ENCODE measurements at regions not wholly inside any gene's neighbourhood (a gene's known extent, or its start where the extent isn't known, plus 50 kb on each side); places are given as distances from the start of the nearest gene placed in this dataset.
A peak's percentile ranks its signal among the peaks of the same experiment; 100 is the strongest.

GRCh38 chr6:43910638-43911353 lies 140.8 kb downstream of the VEGFA start (continued):
- TF ChIP-seq SIN3A (IDR thresholded peaks at IDR 0.05; ENCODE audit: borderline replicate concordance in 2 of 2, control insufficient read depth in 1 of 2, low read depth in 2 of 2, low read length in 2 of 2) (no peak), DIDO1 (tag; IDR thresholded peaks at IDR 0.05; ENCODE audit: low read depth) (no peak), ZKSCAN8 (CRISPR knock-in tag; IDR thresholded peaks at IDR 0.05) (peak; percentile 84; the same call in 1 of the 2 replicates), TOE1 (IDR thresholded peaks at IDR 0.05; ENCODE audit: borderline replicate concordance) (peak; percentile 79; the same call in 1 of the 2 replicates), TOE1 (CRISPR knock-in tag; IDR thresholded peaks at IDR 0.05; ENCODE audit: borderline replicate concordance, low read depth) (no peak), ZBTB40 (IDR thresholded peaks at IDR 0.05) (0 out of 2 replicates have a peak, but pooled peaks have one; percentile 41), ZBTB40 (CRISPR knock-in tag; IDR thresholded peaks at IDR 0.05) (no peak), ZC3H8 (IDR thresholded peaks at IDR 0.05) (no peak), PCBP1 (IDR thresholded peaks at IDR 0.05; ENCODE audit: low read depth, low read length, poor library complexity, severe bottlenecking) (no peak), GABPB2 (CRISPR knock-in tag; conservative IDR thresholded peaks at IDR 0.05) (no peak), HDGF (IDR thresholded peaks at IDR 0.05) (no peak), FOSL1 (tag; conservative IDR thresholded peaks at IDR 0.05) (peak; percentile 83), ZBTB49 (CRISPR knock-in tag; IDR thresholded peaks at IDR 0.05; ENCODE audit: borderline replicate concordance) (no peak), NR3C1 (CRISPR knock-in tag; IDR thresholded peaks at IDR 0.05) (no peak), ESRRB (CRISPR knock-in tag; IDR thresholded peaks at IDR 0.05; ENCODE audit: borderline replicate concordance) (no peak), ZNF143 (CRISPR knock-in tag; IDR thresholded peaks at IDR 0.05) (no peak; the same call in 1 of the 2 replicates)

Measured in K562 (cell line).